H9 (cell line): ENCODE measurements at regions not wholly inside any gene's neighbourhood (a gene's known extent, or its start where the extent isn't known, plus 50 kb on each side); places are given as distances from the start of the nearest gene placed in this dataset.

Experiments
- DNase-seq: peaks from one replicate; pipeline ENCODE4 v3.0.0-alpha.2; 2017
- H2AFZ ChIP-seq: one replicate; pipeline ENCODE4 v1.6.1; 2013; ENCODE audit warnings: mild to moderate bottlenecking, low read length, control low read depth, moderate library complexity
- H2AK5ac ChIP-seq: 2 replicates; pipeline ENCODE4 v1.6.1; 2013; ENCODE audit warnings: low read length, control low read depth, mixed read lengths; ENCODE audit not compliant: insufficient read length
- H2BK120ac ChIP-seq: one replicate; pipeline ENCODE4 v1.6.1; 2013; ENCODE audit warnings: low read depth, mild to moderate bottlenecking, low read length, control low read depth, inconsistent platforms; ENCODE audit not compliant: poor library complexity, severe bottlenecking
- H2BK12ac ChIP-seq: 2 replicates; pipeline ENCODE4 v1.6.1; 2013; ENCODE audit warnings: low read length, control low read depth, mixed read lengths, low read depth; ENCODE audit not compliant: insufficient read length
- H2BK15ac ChIP-seq: 2 replicates; pipeline ENCODE4 v1.6.1; 2013; ENCODE audit warnings: low read depth, low read length, control low read depth
- H2BK20ac ChIP-seq: one replicate; pipeline ENCODE4 v1.6.1; 2013; ENCODE audit warnings: low read depth, mild to moderate bottlenecking, low read length, control low read depth, inconsistent platforms; ENCODE audit not compliant: poor library complexity, severe bottlenecking
- H2BK5ac ChIP-seq: 2 replicates; pipeline ENCODE4 v1.6.1; 2013; ENCODE audit warnings: low read length, control low read depth, mixed read lengths; ENCODE audit not compliant: insufficient read length
- H3K14ac ChIP-seq: 2 replicates; pipeline ENCODE4 v1.6.1; 2013; ENCODE audit warnings: low read length, control low read depth; ENCODE audit not compliant: insufficient read depth
- H3K18ac ChIP-seq: 2 replicates; pipeline ENCODE4 v1.6.1; 2013; ENCODE audit warnings: low read depth, mild to moderate bottlenecking, mixed read lengths, low read length, control low read depth; ENCODE audit not compliant: insufficient read length
- H3K23ac ChIP-seq: 2 replicates; pipeline ENCODE4 v1.6.1; 2013; ENCODE audit warnings: low read length, control low read depth, mixed read lengths, low read depth; ENCODE audit not compliant: insufficient read length
- H3K23me2 ChIP-seq: 2 replicates; pipeline ENCODE4 v1.6.1; 2013; ENCODE audit warnings: low read depth, mild to moderate bottlenecking, mixed read lengths, low read length, control low read depth; ENCODE audit not compliant: insufficient read length, poor library complexity, severe bottlenecking
- H3K27ac ChIP-seq: 2 replicates; pipeline ENCODE4 v1.5.1; 2013; ENCODE audit warnings: low read length, control low read depth, mixed read lengths, low read depth; ENCODE audit not compliant: insufficient read length
- H3K27me3 ChIP-seq: 2 replicates; pipeline ENCODE4 v1.6.1; 2013; ENCODE audit warnings: low read length, control low read depth, inconsistent platforms; ENCODE audit not compliant: insufficient read depth
- H3K4ac ChIP-seq: 2 replicates; pipeline ENCODE4 v1.6.1; 2013; ENCODE audit warnings: low read depth, mild to moderate bottlenecking, control low read depth, inconsistent platforms, low read length, moderate library complexity
- H3K4me1 ChIP-seq: 2 replicates; pipeline ENCODE4 v1.6.1; 2013; ENCODE audit warnings: low read length, control low read depth, inconsistent platforms; ENCODE audit not compliant: insufficient read depth
- H3K4me2 ChIP-seq: 2 replicates; pipeline ENCODE4 v1.6.1; 2013; ENCODE audit warnings: low read length, control low read depth, mixed read lengths; ENCODE audit not compliant: insufficient read length, insufficient read depth
- H3K56ac ChIP-seq: 2 replicates; pipeline ENCODE4 v1.6.1; 2013; ENCODE audit warnings: low read depth, mild to moderate bottlenecking, mixed read lengths, low read length, control low read depth; ENCODE audit not compliant: insufficient read length
- H3K79me1 ChIP-seq: 2 replicates; pipeline ENCODE4 v1.6.1; 2013; ENCODE audit warnings: low read depth, mild to moderate bottlenecking, moderate library complexity, low read length, control low read depth, inconsistent platforms; ENCODE audit not compliant: insufficient read depth, poor library complexity, severe bottlenecking
- H3K79me2 ChIP-seq: 2 replicates; pipeline ENCODE4 v1.6.1; 2013; ENCODE audit warnings: low read length, control low read depth, inconsistent platforms; ENCODE audit not compliant: insufficient read depth
- H3K9ac ChIP-seq: 2 replicates; pipeline ENCODE4 v1.6.1; 2013; ENCODE audit warnings: low read length, control low read depth, mixed read lengths; ENCODE audit not compliant: insufficient read length; ENCODE audit errors: extremely low read depth
- H3K9me3 ChIP-seq: one replicate; pipeline ENCODE4 v1.6.1; 2013; ENCODE audit warnings: low read depth, low read length, inconsistent platforms; ENCODE audit not compliant: control insufficient read depth
- H3T11ph ChIP-seq: one replicate; pipeline ENCODE4 v1.6.1; 2013; ENCODE audit warnings: mild to moderate bottlenecking, low read length, control low read depth, inconsistent platforms
- H4K20me1 ChIP-seq: one replicate; pipeline ENCODE4 v1.6.1; 2013; ENCODE audit not compliant: control insufficient read depth, insufficient read length, insufficient read depth
- H4K5ac ChIP-seq: 2 replicates; pipeline ENCODE4 v1.6.1; 2013; ENCODE audit warnings: low read depth, mild to moderate bottlenecking, mixed read lengths, low read length, control low read depth; ENCODE audit not compliant: insufficient read length
- H4K8ac ChIP-seq: replicated peaks from 2 replicates; pipeline ENCODE4 v1.6.1; 2013; ENCODE audit warnings: low read length, control low read depth, mixed read lengths, low read depth; ENCODE audit not compliant: insufficient read length
- H4K91ac ChIP-seq: 2 replicates; pipeline ENCODE4 v1.6.1; 2013; ENCODE audit warnings: low read depth, mild to moderate bottlenecking, moderate library complexity, mixed read lengths, low read length, control low read depth; ENCODE audit not compliant: insufficient read length
- H3K27ac Mint-ChIP-seq, 3 experiments: 2 replicates in 2 of 3; 3 replicates in 1 of 3; pipeline ENCODE4 v1.8.0; 2020 to 2021; ENCODE audit warnings: mixed read lengths in 3 of 3, mild to moderate bottlenecking in 1 of 3, moderate library complexity in 1 of 3
- H3K27me3 Mint-ChIP-seq: 2 replicates; pipeline ENCODE4 v1.8.0; 2021; ENCODE audit warnings: low read depth, mild to moderate bottlenecking, moderate library complexity, mixed read lengths
- H3K36me3 Mint-ChIP-seq, 3 experiments: 2 replicates in 2 of 3; 3 replicates in 1 of 3; pipeline ENCODE4 v1.8.0; 2020 to 2021; ENCODE audit warnings: low read depth in 3 of 3, mixed read lengths in 3 of 3; ENCODE audit not compliant: insufficient read depth in 1 of 3
- H3K4me1 Mint-ChIP-seq, 2 experiments: 2 replicates each; pipeline ENCODE4 v1.8.0; 2020; ENCODE audit warnings: mixed read lengths in 2 of 2
- H3K4me3 Mint-ChIP-seq, 2 experiments: 2 replicates in 1 of 2; 3 replicates in 1 of 2; pipeline ENCODE4 v1.8.0; 2020 to 2021; ENCODE audit warnings: mild to moderate bottlenecking in 2 of 2, mixed read lengths in 2 of 2, moderate library complexity in 1 of 2
- H3K9me3 Mint-ChIP-seq, 2 experiments: 2 replicates in 1 of 2; 3 replicates in 1 of 2; pipeline ENCODE4 v1.8.0; 2020; ENCODE audit warnings: mild to moderate bottlenecking in 2 of 2, mixed read lengths in 2 of 2, moderate library complexity in 1 of 2
- CTCF ChIP-seq: fragments of 200-600 bp; sonication (generic); conservative IDR thresholded peaks from 3 replicates; pipeline ENCODE4 v1.8.0; 2021; ENCODE audit warnings: antibody characterized with exemption, mild to moderate bottlenecking
- WGBS: extraction: QIAGEN DNeasy Blood & Tissue Kit; methylation state at CpG from one replicate; pipeline ENCODE4 v1.1.7; 2013; ENCODE audit warnings: missing lambda C conversion rate, low lambda C conversion rate, mixed read lengths; ENCODE audit not compliant: insufficient read length; ENCODE audit errors: extremely low coverage; 5-methylcytosine and 5-hydroxymethylcytosine counted together

GRCh38 chr21:43304621-43305335 is 122.2 kb downstream of the SIK1 start:
- peaks cover 3 to 6% of the 10 kb centered on the region in 2 experiments; a peak in 3 of 4 replicates for H3K4me1 Mint-ChIP-seq
- no peak overlapping the region; a peak in 1 of 7 replicates for H3K27ac Mint-ChIP-seq
- no peaks in the 10 kb centered on the region for H3K79me1 ChIP-seq
- H3K36me3 Mint-ChIP-seq, result no peaks in the 10 kb centered on the region; a peak in 1 of 7 replicates
- H3K4me1 ChIP-seq, result no peaks in the 10 kb centered on the region
- no peak for TF ChIP-seq CTCF
- no peaks in the 10 kb centered on the region for H3K27me3 Mint-ChIP-seq
- H2BK120ac ChIP-seq, result no peak overlapping the region
- no peak overlapping the region for H3K4ac ChIP-seq
- no peak overlapping the region for H3K23ac ChIP-seq
- H4K5ac ChIP-seq, result no peak overlapping the region
- no peaks in the 10 kb centered on the region for H4K20me1 ChIP-seq
- no peak overlapping the region for H2AK5ac ChIP-seq
- no peak overlapping the region for H3K14ac ChIP-seq
- H3K9me3 Mint-ChIP-seq, result no peaks in the 10 kb centered on the region
- H3K79me2 ChIP-seq, result no peaks in the 10 kb centered on the region
- H3K9ac ChIP-seq, result no peak overlapping the region
- H3K27ac ChIP-seq, result no peak overlapping the region
- H3K23me2 ChIP-seq, result no peaks in the 10 kb centered on the region
- H3K4me2 ChIP-seq, result no peak overlapping the region
- no peak overlapping the region for H2BK15ac ChIP-seq
- DNase-seq, result no peak
- H3K18ac ChIP-seq, result no peak overlapping the region
- H4K91ac ChIP-seq, result no peak overlapping the region
- H2AFZ ChIP-seq, result no peak overlapping the region
- no peak overlapping the region for H3K4me3 Mint-ChIP-seq
- H4K8ac ChIP-seq, result no peak overlapping the region
- no peak overlapping the region for H2BK20ac ChIP-seq
- H2BK12ac ChIP-seq, result no peak overlapping the region
- H3T11ph ChIP-seq, result no peak overlapping the region
- no peaks in the 10 kb centered on the region for H3K27me3 ChIP-seq
- no peak overlapping the region for H3K56ac ChIP-seq
- H2BK5ac ChIP-seq, result no peak overlapping the region
- WGBS, result no CpG with 5 or more reads among the region's 23 CpGs
- no peaks in the 10 kb centered on the region for H3K9me3 ChIP-seq
